MG63 (cell line): ENCODE measurements at regions not wholly inside any gene's neighbourhood (a gene's known extent, or its start where the extent isn't known, plus 50 kb on each side); places are given as distances from the start of the nearest gene placed in this dataset.
"Not testable (repeated sequence)": the region's sequence is repeated elsewhere in the genome, so short reads cannot be mapped to it uniquely, and the experiment has no call there.

Source experiments
- DNase-seq: peaks from one replicate; pipeline ENCODE4 v3.0.0-alpha.2; 2020
- H3K27me3 ChIP-seq: fragments of 250-450 bp; sonication (Bioruptor Pico); 2 replicates; pipeline ENCODE4 v1.5.1; 2020; ENCODE audit warnings: mild to moderate bottlenecking, moderate library complexity
- H3K36me3 ChIP-seq: fragments of 250-450 bp; sonication (Bioruptor Pico); 2 replicates; pipeline ENCODE4 v1.5.1; 2020; ENCODE audit warnings: mild to moderate bottlenecking, moderate library complexity
- H3K4me3 ChIP-seq: fragments of 250-450 bp; sonication (Bioruptor Pico); 2 replicates; pipeline ENCODE4 v1.5.1; 2020; ENCODE audit warnings: mild to moderate bottlenecking, moderate library complexity
- H3K9me3 ChIP-seq: fragments of 250-450 bp; sonication (Bioruptor Pico); 2 replicates; pipeline ENCODE4 v1.5.1; 2020; ENCODE audit warnings: mild to moderate bottlenecking, moderate library complexity

GRCh38 chr21:27519361-27519760 is 552.5 kb upstream of the ADAMTS5 start:
- peaks cover 12% of the 10 kb centered on the region for H3K36me3 ChIP-seq
- H3K9me3 ChIP-seq = peaks cover 41% of the 10 kb centered on the region
- H3K4me3 ChIP-seq = no peak overlapping the region
- no peaks in the 10 kb centered on the region for H3K27me3 ChIP-seq
- peak; percentile 8 for DNase-seq

- Histone ChIP-seq H3K36me3 (peaks cover 22% of the 10 kb centered on the region), H3K9me3 (peaks cover 49% of the 10 kb centered on the region)
- H3K27me3 ChIP-seq, H3K4me3 ChIP-seq, DNase-seq: not testable (repeated sequence)
These were observed 550.3 kb upstream of the ADAMTS5 start for GRCh38 chr21:27517177-27517576.

- no peak for DNase-seq
- H3K27me3 ChIP-seq = no peaks in the 10 kb centered on the region
- H3K36me3 ChIP-seq = peaks cover 27% of the 10 kb centered on the region
- no peak overlapping the region for H3K4me3 ChIP-seq
- H3K9me3 ChIP-seq = peaks cover 35% of the 10 kb centered on the region
These were observed 548.8 kb upstream of the ADAMTS5 start for GRCh38 chr21:27515676-27516075.

- DNase-seq = no peak
- no peaks in the 10 kb centered on the region for H3K27me3 ChIP-seq
- peaks cover 25% of the 10 kb centered on the region for H3K36me3 ChIP-seq
- no peak overlapping the region for H3K4me3 ChIP-seq
- H3K9me3 ChIP-seq = peaks cover 34% of the 10 kb centered on the region
These were observed 546.9 kb upstream of the ADAMTS5 start for GRCh38 chr21:27513825-27514224.

- Histone ChIP-seq H3K9me3 (peaks cover 29% of the 10 kb centered on the region), H3K4me3 (no peak overlapping the region), H3K27me3 (no peaks in the 10 kb centered on the region), H3K36me3 (peaks cover 31% of the 10 kb centered on the region)
- no peak for DNase-seq
These were observed 546.1 kb upstream of the ADAMTS5 start for GRCh38 chr21:27513016-27513415.

GRCh38 chr21:27511233-27511632 is 544.3 kb upstream of the ADAMTS5 start:
- H3K4me3 ChIP-seq = no peak overlapping the region
- DNase-seq = no peak
- peaks cover 28% of the 10 kb centered on the region for H3K36me3 ChIP-seq
- H3K27me3 ChIP-seq = no peaks in the 10 kb centered on the region
- peaks cover 18% of the 10 kb centered on the region for H3K9me3 ChIP-seq

GRCh38 chr21:27507695-27508094 is 540.8 kb upstream of the ADAMTS5 start:
- Histone ChIP-seq H3K4me3 (no peak overlapping the region), H3K36me3 (peaks cover 25% of the 10 kb centered on the region), H3K9me3 (peaks cover 20% of the 10 kb centered on the region), H3K27me3 (no peaks in the 10 kb centered on the region)
- no peak for DNase-seq

GRCh38 chr21:27505516-27505915 is 538.6 kb upstream of the ADAMTS5 start:
- H3K4me3 ChIP-seq = no peak overlapping the region
- DNase-seq = peak; percentile 26
- peaks cover 14% of the 10 kb centered on the region for H3K36me3 ChIP-seq
- H3K27me3 ChIP-seq = no peaks in the 10 kb centered on the region
- peaks cover 16% of the 10 kb centered on the region for H3K9me3 ChIP-seq

- DNase-seq = no peak
- no peak overlapping the region for H3K4me3 ChIP-seq
- no peaks in the 10 kb centered on the region for H3K27me3 ChIP-seq
- H3K9me3 ChIP-seq = peaks cover 10% of the 10 kb centered on the region; the same call in 1 of the 2 replicates
- H3K36me3 ChIP-seq = peaks cover 6% of the 10 kb centered on the region
These were observed 535.9 kb upstream of the ADAMTS5 start for GRCh38 chr21:27502801-27503200.

- Histone ChIP-seq H3K27me3 (no peaks in the 10 kb centered on the region), H3K36me3 (no peaks in the 10 kb centered on the region), H3K4me3 (no peak overlapping the region), H3K9me3 (peaks cover 5% of the 10 kb centered on the region; the same call in 1 of the 2 replicates)
- no peak for DNase-seq
These were observed 531.1 kb upstream of the ADAMTS5 start for GRCh38 chr21:27498025-27498424.

- Histone ChIP-seq H3K27me3 (no peaks in the 10 kb centered on the region), H3K36me3 (no peaks in the 10 kb centered on the region), H3K9me3 (peaks cover 8% of the 10 kb centered on the region; the same call in 1 of the 2 replicates), H3K4me3 (no peak overlapping the region)
- DNase-seq = no peak
These were observed 528.9 kb upstream of the ADAMTS5 start for GRCh38 chr21:27495836-27496235.

GRCh38 chr21:27493542-27493941 is 526.7 kb upstream of the ADAMTS5 start:
- no peaks in the 10 kb centered on the region for H3K36me3 ChIP-seq
- DNase-seq = no peak
- H3K27me3 ChIP-seq = no peaks in the 10 kb centered on the region
- no peak overlapping the region for H3K4me3 ChIP-seq
- peaks cover 8% of the 10 kb centered on the region; the same call in 1 of the 2 replicates for H3K9me3 ChIP-seq

GRCh38 chr21:27487676-27488075 is 520.8 kb upstream of the ADAMTS5 start:
- no peaks in the 10 kb centered on the region for H3K36me3 ChIP-seq
- no peak for DNase-seq
- H3K9me3 ChIP-seq = peaks cover 9% of the 10 kb centered on the region; the same call in 1 of the 2 replicates
- H3K4me3 ChIP-seq = no peak overlapping the region
- no peaks in the 10 kb centered on the region for H3K27me3 ChIP-seq

- Histone ChIP-seq H3K36me3 (no peaks in the 10 kb centered on the region), H3K4me3 (no peak overlapping the region), H3K27me3 (no peaks in the 10 kb centered on the region), H3K9me3 (peaks cover 12% of the 10 kb centered on the region; the same call in 1 of the 2 replicates)
- DNase-seq = no peak
These were observed 514.0 kb upstream of the ADAMTS5 start for GRCh38 chr21:27480841-27481261.

- Histone ChIP-seq H3K4me3 (no peak overlapping the region), H3K9me3 (peaks cover 6% of the 10 kb centered on the region; the same call in 1 of the 2 replicates), H3K36me3 (no peaks in the 10 kb centered on the region), H3K27me3 (no peaks in the 10 kb centered on the region)
- no peak for DNase-seq
These were observed 510.4 kb upstream of the ADAMTS5 start for GRCh38 chr21:27477296-27477695.

GRCh38 chr21:27476696-27477095 is 509.8 kb upstream of the ADAMTS5 start:
- Histone ChIP-seq H3K36me3 (no peaks in the 10 kb centered on the region), H3K27me3 (no peaks in the 10 kb centered on the region), H3K9me3 (peaks cover 6% of the 10 kb centered on the region; the same call in 1 of the 2 replicates), H3K4me3 (no peak overlapping the region)
- DNase-seq = no peak

GRCh38 chr21:27475363-27475955 is 508.6 kb upstream of the ADAMTS5 start:
- Histone ChIP-seq H3K4me3 (no peak overlapping the region), H3K27me3 (no peaks in the 10 kb centered on the region), H3K9me3 (peaks cover 6% of the 10 kb centered on the region; the same call in 1 of the 2 replicates), H3K36me3 (no peaks in the 10 kb centered on the region)
- no peak for DNase-seq

GRCh38 chr21:27467366-27467765 is 500.5 kb upstream of the ADAMTS5 start:
- no peak for DNase-seq
- Histone ChIP-seq H3K36me3 (no peaks in the 10 kb centered on the region), H3K27me3 (no peaks in the 10 kb centered on the region), H3K9me3 (peaks cover 4% of the 10 kb centered on the region; the same call in 1 of the 2 replicates), H3K4me3 (no peak overlapping the region)
